Adrenal gland (tissue), 9 donors: ENCODE measurements at regions not wholly inside any gene's neighbourhood (a gene's known extent, or its start where the extent isn't known, plus 50 kb on each side); places are given as distances from the start of the nearest gene placed in this dataset.
A peak's percentile ranks its signal among the peaks of the same experiment; 100 is the strongest.

Experiments
- DNase-seq, 7 donors: peaks; one replicate each; pipeline ENCODE4 v3.0.0-alpha.2; 2019 to 2020
- H3K27ac ChIP-seq, 5 donors: fragments of 200-600 bp; sonication (generic) in 4 of 5; 1 replicate in 3 of 5; 2 replicates in 2 of 5; pipeline versions ENCODE4 v1.5.1 to v1.8.0; 2016 to 2020; ENCODE audit warnings: mild to moderate bottlenecking in 1 of 5
- H3K27me3 ChIP-seq: fragments of 200-600 bp; 2 replicates; pipeline ENCODE4 v1.8.0; 2021
- H3K36me3 ChIP-seq, 2 donors: fragments of 200-600 bp; replicated peaks in 1 of 2; 1 replicate in 1 of 2; 2 replicates in 1 of 2; pipeline versions ENCODE4 v1.5.1 to v1.8.0; 2018 to 2022
- H3K4me1 ChIP-seq, 2 donors: fragments of 200-600 bp; replicated peaks in 1 of 2; 1 replicate in 1 of 2; 2 replicates in 1 of 2; pipeline versions ENCODE4 v1.5.1 to v1.8.0; 2018 to 2021
- H3K4me3 ChIP-seq, 4 donors: fragments of 200-600 bp; sonication (generic) in 3 of 4; one replicate each; pipeline ENCODE4 v1.5.1; 2016 to 2018
- H3K9me3 ChIP-seq, 3 donors: fragments of 200-600 bp; sonication (generic) in 1 of 3; replicated peaks in 1 of 3; 1 replicate in 2 of 3; 2 replicates in 1 of 3; pipeline versions ENCODE4 v1.5.1 to v1.8.0; 2016 to 2021
- CTCF ChIP-seq, 6 experiments: fragments of 450-650 bp in 4 of 6; fragments of 200-600 bp in 2 of 6; sonication (generic) in 1 of 6; IDR thresholded peaks; 1 replicate in 5 of 6; 2 replicates in 1 of 6; pipeline versions ENCODE4 v1.5.1 to v1.8.0; 2016 to 2021; ENCODE audit warnings: antibody characterized with exemption in 6 of 6, mild to moderate bottlenecking in 2 of 6, moderate library complexity in 1 of 6
- POLR2A ChIP-seq, 2 donors: fragments of 450-650 bp; IDR thresholded peaks; one replicate each; pipeline ENCODE4 v1.6.1; 2017; ENCODE audit warnings: antibody characterized with exemption in 2 of 2, mild to moderate bottlenecking in 2 of 2, moderate library complexity in 1 of 2
- WGBS, 4 donors: extraction: QIAGEN DNeasy Blood & Tissue Kit in 2 of 4; methylation state at CpG; one replicate each; pipeline versions ENCODE4 v1.1.5 to v1.1.7; 2013 to 2017; 5-methylcytosine and 5-hydroxymethylcytosine counted together
- intact Hi-C, 2 donors: fragments of 100-400 bp; cut with DNase I; formaldehyde crosslinking; loops; one replicate each; pipeline versions ENCODE4 v1.14.1 to v1.15.0; 2022 to 2023
- donor health status: healthy with polysubstance abuse.
- donor health status: Bipolar disorder and iron deficiency.
- donor health status: DM: yes; HTN: yes; CAD: no.
- donor health status: DM: no; HTN: no; CAD: no.
- donor health status: DM: no; HTN: no; CAD: no.

DNA sequence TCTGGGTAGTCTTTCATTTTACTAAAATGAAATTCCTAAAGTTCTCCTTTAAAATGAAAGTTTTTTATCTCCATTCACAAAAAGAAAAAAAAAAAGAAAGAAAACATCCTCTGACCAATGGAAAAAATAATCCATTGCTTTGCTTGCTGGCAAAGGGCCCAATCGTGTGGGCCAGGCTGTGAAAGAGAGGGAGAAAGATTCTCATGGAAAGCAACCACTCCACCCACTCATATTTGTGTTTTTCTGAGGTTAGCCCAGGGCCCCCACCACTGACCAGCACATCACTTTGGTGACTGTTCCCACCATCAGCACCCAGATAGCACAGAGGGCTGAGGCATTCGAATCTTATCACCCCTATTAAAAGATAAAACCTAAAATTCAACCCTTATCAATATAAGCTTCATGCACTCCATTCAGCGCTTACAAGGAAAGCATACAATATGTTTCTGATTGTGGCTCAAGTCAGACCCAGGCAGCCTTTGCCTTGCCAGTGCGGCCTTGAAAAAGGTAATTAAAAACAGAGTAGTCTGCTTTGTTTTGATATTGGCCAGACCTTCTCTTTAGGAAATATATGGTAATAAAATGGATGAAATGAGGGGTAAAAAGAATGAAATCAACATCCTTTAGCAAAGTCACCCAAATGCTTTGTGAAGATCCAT, 192.8 kb downstream of the ETS1 start:
- H3K36me3 ChIP-seq: no peaks in the 10 kb centered on the region
- H3K4me1 ChIP-seq: peaks cover 0 to 8% of the 10 kb centered on the region in 2 donors
- 56 to 69% (median 61%) methylated on average over 4 of the region's 4 CpGs for WGBS, 4 donors
- intact Hi-C loops: no loop called here
- H3K9me3 ChIP-seq: no peaks in the 10 kb centered on the region
- TF ChIP-seq POLR2A (IDR thresholded peaks at IDR 0.05) (no peak), CTCF (IDR thresholded peaks at IDR 0.05) (no peak)
- H3K4me3 ChIP-seq: no peak overlapping the region
- no peak overlapping the region for H3K27ac ChIP-seq
- peak in 1 of 7 donors; percentile 27 for DNase-seq
- H3K27me3 ChIP-seq: no peaks in the 10 kb centered on the region

- H3K27ac ChIP-seq: no peak overlapping the region
- no peaks in the 10 kb centered on the region for H3K9me3 ChIP-seq
- no peaks in the 10 kb centered on the region for H3K36me3 ChIP-seq
- no peak for DNase-seq
- WGBS, 4 donors: 69 to 91% (median 87%) methylated on average over 2 of the region's 2 CpGs
- intact Hi-C loops: no loop called here
- TF ChIP-seq CTCF (IDR thresholded peaks at IDR 0.05): no peak
- no peak for TF ChIP-seq POLR2A (IDR thresholded peaks at IDR 0.05)
- no peak overlapping the region for H3K4me3 ChIP-seq
- peaks cover 0 to 8% of the 10 kb centered on the region in 2 donors for H3K4me1 ChIP-seq
- H3K27me3 ChIP-seq: no peaks in the 10 kb centered on the region
These were observed 195.1 kb downstream of the ETS1 start for GRCh38 chr11:128392259-128392658.

DNA sequence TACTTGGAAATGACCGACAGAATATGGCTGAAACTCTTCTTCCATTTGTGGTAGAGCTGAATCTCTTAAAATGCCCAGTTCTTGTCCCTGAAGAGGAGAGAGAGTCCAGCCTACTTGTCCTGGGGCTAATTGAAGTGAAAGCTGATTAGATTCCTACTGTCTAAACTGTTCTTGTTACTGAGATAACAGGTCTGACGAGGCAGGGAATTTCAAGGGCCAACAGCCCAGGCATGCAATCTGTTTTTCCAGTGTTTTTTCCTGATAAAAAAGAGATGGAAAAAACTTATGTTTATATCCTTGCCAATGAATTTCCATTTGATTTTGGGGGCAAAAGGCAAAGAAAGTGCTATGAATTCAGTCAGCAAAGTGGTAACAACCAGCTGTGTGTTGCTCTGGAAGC, 195.5 kb downstream of the ETS1 start:
- no peaks in the 10 kb centered on the region for H3K27me3 ChIP-seq
- 54 to 66% (median 57%) methylated on average over 2 of the region's 2 CpGs for WGBS, 4 donors
- DNase-seq: peak in 1 of 7 donors; percentile 20
- no peaks in the 10 kb centered on the region for H3K36me3 ChIP-seq
- TF ChIP-seq POLR2A (IDR thresholded peaks at IDR 0.05) (no peak), CTCF (IDR thresholded peaks at IDR 0.05) (no peak)
- H3K9me3 ChIP-seq: no peaks in the 10 kb centered on the region
- H3K4me3 ChIP-seq: no peak overlapping the region
- intact Hi-C loops: no loop called here
- no peak overlapping the region for H3K27ac ChIP-seq
- H3K4me1 ChIP-seq: peaks cover 0 to 8% of the 10 kb centered on the region in 2 donors

GRCh38 chr11:128390246-128390645, 197.1 kb downstream of the ETS1 start:
- Histone ChIP-seq H3K4me1 (peaks cover 0 to 8% of the 10 kb centered on the region in 2 donors), H3K27ac (no peak overlapping the region), H3K27me3 (no peaks in the 10 kb centered on the region), H3K9me3 (no peaks in the 10 kb centered on the region), H3K4me3 (no peak overlapping the region), H3K36me3 (no peaks in the 10 kb centered on the region)
- TF ChIP-seq POLR2A (IDR thresholded peaks at IDR 0.05) (no peak), CTCF (IDR thresholded peaks at IDR 0.05) (no peak)
- 75 to 87% (median 80%) methylated on average over 1 of the region's 1 CpG for WGBS, 4 donors
- no peak for DNase-seq
- intact Hi-C loops: no loop called here
